SK-N-SH treated with all-trans-retinoic acid at 6 μM for 48 hours (cell line): ENCODE measurements at regions not wholly inside any gene's neighbourhood (a gene's known extent, or its start where the extent isn't known, plus 50 kb on each side); places are given as distances from the start of the nearest gene placed in this dataset.

Source experiments
- ARNTL ChIP-seq: fragments of 450-650 bp; formaldehyde crosslinking; IDR thresholded peaks from 2 replicates; pipeline ENCODE4 v1.5.0; 2020; ENCODE audit warnings: low read depth, mild to moderate bottlenecking, moderate library complexity, borderline replicate concordance
- BACH2 ChIP-seq: fragments of 250-450 bp; sonication (Bioruptor Pico); IDR thresholded peaks from 2 replicates; pipeline ENCODE4 v1.9.0; 2021; ENCODE audit warnings: mild to moderate bottlenecking, borderline replicate concordance
- CSDC2 ChIP-seq: fragments of 250-450 bp; sonication (Bioruptor Pico); IDR thresholded peaks from 2 replicates; pipeline ENCODE4 v1.5.0; 2020; ENCODE audit warnings: mild to moderate bottlenecking, moderate library complexity
- GLIS3 ChIP-seq: fragments of 250-450 bp; sonication (Bioruptor Pico); IDR thresholded peaks from 2 replicates; pipeline ENCODE4 v1.5.0; 2020; ENCODE audit warnings: mild to moderate bottlenecking, moderate library complexity
- ISL1 ChIP-seq: fragments of 250-450 bp; sonication (Bioruptor Pico); IDR thresholded peaks from 2 replicates; pipeline ENCODE4 v2.1.2; 2022; ENCODE audit warnings: mild to moderate bottlenecking, moderate library complexity
- PPARA ChIP-seq: fragments of 250-450 bp; sonication (Bioruptor Pico); IDR thresholded peaks from 2 replicates; pipeline ENCODE4 v1.5.0; 2020; ENCODE audit warnings: mild to moderate bottlenecking, borderline replicate concordance
- TOX ChIP-seq: fragments of 250-450 bp; sonication (Bioruptor Pico); IDR thresholded peaks from 2 replicates; pipeline ENCODE4 v1.8.0; 2021; ENCODE audit warnings: mild to moderate bottlenecking, moderate library complexity, borderline replicate concordance
- ZNF70 ChIP-seq: fragments of 450-650 bp; formaldehyde crosslinking; IDR thresholded peaks from 2 replicates; pipeline ENCODE4 v1.5.0; 2020; ENCODE audit warnings: mild to moderate bottlenecking, moderate library complexity

DNA sequence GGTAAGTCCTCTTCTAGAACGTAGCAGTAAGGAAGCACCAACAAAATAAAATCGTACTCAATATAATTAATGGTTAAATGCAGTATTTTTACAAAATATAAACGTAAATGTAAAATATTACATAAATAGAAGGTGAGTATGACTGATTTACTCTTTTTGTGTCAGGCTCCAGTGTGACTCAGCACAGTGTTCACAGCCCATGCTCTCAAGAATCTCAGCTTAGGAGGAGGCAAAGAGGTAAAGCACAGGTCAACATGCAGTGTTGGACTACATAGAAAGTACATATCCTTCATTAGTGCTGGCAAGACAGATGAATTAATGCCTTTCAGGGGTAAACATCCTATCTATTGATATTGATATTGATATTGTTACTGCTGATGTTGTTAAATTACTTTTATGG lies 2050.6 kb upstream of the RAG2 start:
- no peak for TF ChIP-seq PPARA
- TF ChIP-seq GLIS3 (CRISPR knock-in tag), result no peak
- no peak for TF ChIP-seq ISL1 (CRISPR knock-in tag)
- no peak for TF ChIP-seq BACH2 (CRISPR knock-in tag)
- TF ChIP-seq ARNTL, result no peak
- no peak for TF ChIP-seq ZNF70 (CRISPR knock-in tag)
- no peak for TF ChIP-seq TOX (CRISPR knock-in tag)
- TF ChIP-seq CSDC2 (CRISPR knock-in tag), result no peak
